K562 (cell line): ENCODE measurements at regions not wholly inside any gene's neighbourhood (a gene's known extent, or its start where the extent isn't known, plus 50 kb on each side); places are given as distances from the start of the nearest gene placed in this dataset.

Source experiments
- ATAC-seq: fragments of 200-7000 bp; cut with Tn5 transposase; 3 replicates; pipeline ENCODE4 v1.9.1; 2020; ENCODE audit warnings: moderate library complexity
- BruUV-seq: library from RNA; stranded (reverse); fragments of 400-500 nt; replicated peaks from 2 replicates; lab custom pipeline; 2021; lab: Mats Ljungman, UMichigan
- CTCF ChIA-PET: fragments of 300-600 bp; formaldehyde crosslinking; extraction: SDS; loops from one replicate; lab custom pipeline; 2021; ENCODE audit warnings: low intra/inter-chr PET ratio; lab: Yijun Ruan, JAX
- POLR2A ChIA-PET: fragments of 300-600, 350-650 bp; sonication (Branson Sonifier 250); formaldehyde crosslinking; extraction: SDS; loops from one replicate; lab custom pipeline; 2021; ENCODE audit warnings: antibody characterized with exemption, inconsistent platforms; lab: Yijun Ruan, JAX
- DNase-seq, 4 experiments: peaks; one replicate each; pipeline versions ENCODE4 v3.0.0 to v3.0.0-alpha.2; 2011 to 2018; ENCODE audit warnings: low spot score in 3 of 4, mixed read lengths in 3 of 4; ENCODE audit errors: extremely low read depth in 1 of 4
- FAIRE-seq: peaks from 2 replicates; lab custom pipeline; 2011; peaks lifted over from hg19 to GRCh38; lab: Jason Lieb, UNC
- H2AFZ ChIP-seq: 2 replicates; pipeline ENCODE4 v1.6.0; 2011; ENCODE audit warnings: low read depth, low read length, control low read depth, inconsistent platforms
- H3K27ac ChIP-seq: fragments of 200-600 bp; 3 replicates; pipeline ENCODE4 v1.8.0; 2011; ENCODE audit warnings: low read depth, mild to moderate bottlenecking, control low read depth, inconsistent platforms, low read length, moderate library complexity, mixed read lengths; ENCODE audit errors: extremely low read depth
- H3K27me3 ChIP-seq, 2 experiments: fragments of 300-600 bp in 1 of 2; 2 replicates in 1 of 2; 3 replicates in 1 of 2; pipeline versions ENCODE4 v1.6.0 to v1.8.0; 2011; ENCODE audit warnings: inconsistent platforms in 2 of 2, low read length in 2 of 2, mild to moderate bottlenecking in 1 of 2, mixed read lengths in 1 of 2, moderate library complexity in 1 of 2; ENCODE audit not compliant: control insufficient read depth in 2 of 2, insufficient read depth in 2 of 2
- H3K36me3 ChIP-seq: fragments of 300-600 bp; 3 replicates; pipeline ENCODE4 v1.8.0; 2011; ENCODE audit warnings: mild to moderate bottlenecking, low read length, inconsistent platforms; ENCODE audit not compliant: control insufficient read depth, insufficient read depth
- H3K4me1 ChIP-seq, 2 experiments: fragments of 200-600 bp in 1 of 2; replicated peaks in 1 of 2; 2 replicates in 1 of 2; 3 replicates in 1 of 2; pipeline versions ENCODE4 v1.5.1 to v1.8.0; 2011; ENCODE audit warnings: inconsistent platforms in 2 of 2, low read length in 2 of 2, mild to moderate bottlenecking in 1 of 2, mixed read lengths in 1 of 2, moderate library complexity in 1 of 2; ENCODE audit not compliant: control insufficient read depth in 2 of 2, insufficient read depth in 2 of 2
- H3K4me2 ChIP-seq: 2 replicates; pipeline ENCODE4 v1.6.1; 2011; ENCODE audit warnings: low read length, control low read depth, inconsistent platforms, mixed read lengths; ENCODE audit not compliant: insufficient read depth
- H3K4me3 ChIP-seq: fragments of 200-600 bp; sonication (generic), shearing (Covaris generic); 2 replicates; pipeline ENCODE4 v1.5.1; 2016; ENCODE audit warnings: control low read depth, inconsistent platforms
- H3K79me2 ChIP-seq: fragments of 200-600 bp; 3 replicates; pipeline ENCODE4 v1.8.0; 2011; ENCODE audit warnings: low read length, inconsistent platforms; ENCODE audit not compliant: control insufficient read depth, insufficient read depth
- H3K9ac ChIP-seq, 2 experiments: 2 replicates each; pipeline versions ENCODE4 v1.6.0 to v1.6.1; 2011; ENCODE audit warnings: low read depth in 2 of 2, low read length in 2 of 2, control low read depth in 1 of 2, inconsistent platforms in 1 of 2, mild to moderate bottlenecking in 1 of 2, mixed read lengths in 1 of 2; ENCODE audit not compliant: insufficient read depth in 1 of 2
- H3K9me1 ChIP-seq: one replicate; pipeline ENCODE4 v1.6.0; 2011; ENCODE audit warnings: inconsistent platforms, mild to moderate bottlenecking, low read length, moderate library complexity; ENCODE audit not compliant: control insufficient read depth, insufficient read depth
- H3K9me3 ChIP-seq: replicated peaks from 2 replicates; pipeline ENCODE4 v1.5.1; 2011; ENCODE audit warnings: low read depth, low read length, inconsistent platforms; ENCODE audit not compliant: control insufficient read depth, insufficient read depth
- H4K20me1 ChIP-seq: replicated peaks from 2 replicates; pipeline ENCODE4 v1.6.1; 2011; ENCODE audit warnings: low read length, inconsistent platforms, mixed read lengths; ENCODE audit not compliant: control insufficient read depth, insufficient read depth
- ARID3A ChIP-seq: IDR thresholded peaks from 2 replicates; pipeline ENCODE4 v1.6.1; 2012; ENCODE audit warnings: low read depth, low read length, improper control_type of control experiment, borderline replicate concordance
- BRCA1 ChIP-seq, 2 experiments: fragments of 450-650 bp in 1 of 2; sonication (generic) in 1 of 2; formaldehyde crosslinking in 1 of 2; IDR thresholded peaks; 2 replicates each; pipeline versions ENCODE4 v1.5.0 to v1.6.1; 2017 to 2020; ENCODE audit warnings: mild to moderate bottlenecking in 1 of 2, missing genetic modification reagents in 1 of 2
- CEBPB ChIP-seq: fragments of 450-650 bp; IDR thresholded peaks from 2 replicates; pipeline ENCODE4 v1.6.1; 2016; ENCODE audit warnings: missing genetic modification characterization, missing compliant biosample characterization
- HNRNPK ChIP-seq: fragments of 200-400 bp; formaldehyde crosslinking; IDR thresholded peaks from one replicate; pipeline ENCODE4 v1.6.1; 2018; ENCODE audit warnings: mild to moderate bottlenecking, low read depth, low read length; ENCODE audit not compliant: poor library complexity, severe bottlenecking
- SP1 ChIP-seq: sonication (generic); formaldehyde crosslinking; IDR thresholded peaks from 2 replicates; pipeline ENCODE4 v1.8.1; 2022; ENCODE audit warnings: mild to moderate bottlenecking, missing genetic modification reagents
- ZBTB9 ChIP-seq: fragments of 450-650 bp; formaldehyde crosslinking; IDR thresholded peaks from 2 replicates; pipeline ENCODE4 v1.4.0; 2020; ENCODE audit warnings: mild to moderate bottlenecking, moderate library complexity
- ZNF75A ChIP-seq: fragments of 450-650 bp; formaldehyde crosslinking; IDR thresholded peaks from 2 replicates; pipeline ENCODE4 v1.4.0; 2020; ENCODE audit warnings: mild to moderate bottlenecking
- WGBS: fragments of 100-300 bp; shearing (Covaris generic); methylation state at CpG from one replicate; pipeline ENCODE4 v1.1.6; 2016; ENCODE audit warnings: low coverage, mixed read lengths; ENCODE audit not compliant: insufficient coverage; ENCODE audit errors: missing lambda C conversion rate; 5-methylcytosine and 5-hydroxymethylcytosine counted together
- in situ Hi-C: fragments of 300-500 bp; cut with MboI; formaldehyde crosslinking; loops from 4 replicates; pipeline ENCODE4 v1.15.0; 2018; ENCODE audit warnings: inconsistent platforms, mixed read lengths
- intact Hi-C: fragments of 100-400 bp; cut with micrococcal nuclease; formaldehyde crosslinking; loops from 2 replicates; pipeline ENCODE4 v1.14.2; 2022
- TF ChIP-seq, protein P1 (sequence below): sonication (generic); formaldehyde crosslinking; IDR thresholded peaks from 2 replicates; pipeline ENCODE4 v1.8.0; 2022; ENCODE audit warnings: mild to moderate bottlenecking, missing genetic modification reagents

DNA sequence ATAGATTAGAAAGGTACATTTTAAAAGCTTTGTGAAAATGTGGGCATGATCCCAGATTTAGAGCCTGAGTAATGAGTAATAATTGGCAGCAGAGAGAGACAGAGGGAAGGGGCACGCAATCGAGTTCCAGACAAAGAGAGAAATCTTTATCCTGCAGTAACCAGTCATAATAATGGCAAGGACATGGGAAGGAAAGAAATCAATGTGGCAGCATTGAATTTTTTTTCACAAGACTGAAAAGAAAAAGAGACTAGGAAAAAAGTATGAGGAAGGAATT is 790.8 kb upstream of the SOX9 start:
- no TSS peak for BruUV-seq
- DNase-seq, result no peak
- Histone ChIP-seq H3K79me2 (no peaks in the 10 kb centered on the region; the same call in 2 of the 3 replicates), H3K9me1 (no peaks in the 10 kb centered on the region), H3K27ac (no peak overlapping the region), H4K20me1 (no peaks in the 10 kb centered on the region), H3K9me3 (no peaks in the 10 kb centered on the region), H3K4me1 (no peaks in the 10 kb centered on the region), H3K36me3 (no peaks in the 10 kb centered on the region), H3K4me3 (no peak overlapping the region), H2AFZ (no peak overlapping the region), H3K27me3 (no peaks in the 10 kb centered on the region), H3K9ac (no peak overlapping the region), H3K4me2 (no peak overlapping the region)
- in situ Hi-C loops (no loop called here), intact Hi-C loops (no loop called here)
- CTCF ChIA-PET, result no interaction called here
- TF ChIP-seq ARID3A (no peak), CEBPB (tag) (no peak), ZNF75A (CRISPR knock-in tag) (no peak)
- POLR2A ChIA-PET, result no interaction called here
- 0% methylated on average over 2 of the region's 2 CpGs for WGBS
- no peak for ATAC-seq
- FAIRE-seq, result no peak

- 0% methylated on average over 5 of the region's 5 CpGs for WGBS
- Histone ChIP-seq H4K20me1 (no peaks in the 10 kb centered on the region), H3K36me3 (no peaks in the 10 kb centered on the region), H3K4me2 (no peak overlapping the region), H3K9ac (no peak overlapping the region), H3K4me1 (no peaks in the 10 kb centered on the region), H3K4me3 (no peak overlapping the region), H3K9me1 (no peaks in the 10 kb centered on the region), H3K27ac (no peak overlapping the region), H3K79me2 (no peaks in the 10 kb centered on the region; the same call in 2 of the 3 replicates), H3K9me3 (no peaks in the 10 kb centered on the region), H3K27me3 (no peaks in the 10 kb centered on the region), H2AFZ (no peak overlapping the region)
- intact Hi-C loops (no loop called here), in situ Hi-C loops (no loop called here)
- ChIA-PET POLR2A (no interaction called here), CTCF (no interaction called here)
- DNase-seq (no peak), ATAC-seq (no peak), FAIRE-seq (no peak)
- BruUV-seq, result no TSS peak
- TF ChIP-seq, protein P1, sequence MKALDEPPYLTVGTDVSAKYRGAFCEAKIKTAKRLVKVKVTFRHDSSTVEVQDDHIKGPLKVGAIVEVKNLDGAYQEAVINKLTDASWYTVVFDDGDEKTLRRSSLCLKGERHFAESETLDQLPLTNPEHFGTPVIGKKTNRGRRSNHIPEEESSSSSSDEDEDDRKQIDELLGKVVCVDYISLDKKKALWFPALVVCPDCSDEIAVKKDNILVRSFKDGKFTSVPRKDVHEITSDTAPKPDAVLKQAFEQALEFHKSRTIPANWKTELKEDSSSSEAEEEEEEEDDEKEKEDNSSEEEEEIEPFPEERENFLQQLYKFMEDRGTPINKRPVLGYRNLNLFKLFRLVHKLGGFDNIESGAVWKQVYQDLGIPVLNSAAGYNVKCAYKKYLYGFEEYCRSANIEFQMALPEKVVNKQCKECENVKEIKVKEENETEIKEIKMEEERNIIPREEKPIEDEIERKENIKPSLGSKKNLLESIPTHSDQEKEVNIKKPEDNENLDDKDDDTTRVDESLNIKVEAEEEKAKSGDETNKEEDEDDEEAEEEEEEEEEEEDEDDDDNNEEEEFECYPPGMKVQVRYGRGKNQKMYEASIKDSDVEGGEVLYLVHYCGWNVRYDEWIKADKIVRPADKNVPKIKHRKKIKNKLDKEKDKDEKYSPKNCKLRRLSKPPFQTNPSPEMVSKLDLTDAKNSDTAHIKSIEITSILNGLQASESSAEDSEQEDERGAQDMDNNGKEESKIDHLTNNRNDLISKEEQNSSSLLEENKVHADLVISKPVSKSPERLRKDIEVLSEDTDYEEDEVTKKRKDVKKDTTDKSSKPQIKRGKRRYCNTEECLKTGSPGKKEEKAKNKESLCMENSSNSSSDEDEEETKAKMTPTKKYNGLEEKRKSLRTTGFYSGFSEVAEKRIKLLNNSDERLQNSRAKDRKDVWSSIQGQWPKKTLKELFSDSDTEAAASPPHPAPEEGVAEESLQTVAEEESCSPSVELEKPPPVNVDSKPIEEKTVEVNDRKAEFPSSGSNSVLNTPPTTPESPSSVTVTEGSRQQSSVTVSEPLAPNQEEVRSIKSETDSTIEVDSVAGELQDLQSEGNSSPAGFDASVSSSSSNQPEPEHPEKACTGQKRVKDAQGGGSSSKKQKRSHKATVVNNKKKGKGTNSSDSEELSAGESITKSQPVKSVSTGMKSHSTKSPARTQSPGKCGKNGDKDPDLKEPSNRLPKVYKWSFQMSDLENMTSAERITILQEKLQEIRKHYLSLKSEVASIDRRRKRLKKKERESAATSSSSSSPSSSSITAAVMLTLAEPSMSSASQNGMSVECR (CRISPR knock-in tag), result no peak
- no peak for TF ChIP-seq ZBTB9 (CRISPR knock-in tag)
- no peak for TF ChIP-seq BRCA1 (IDR thresholded peaks at IDR 0.05)
- no peak for TF ChIP-seq BRCA1 (CRISPR knock-in tag; IDR thresholded peaks at IDR 0.05)
- no peak for TF ChIP-seq SP1 (CRISPR knock-in tag)
- TF ChIP-seq HNRNPK, result no peak
These were observed 789.0 kb upstream of the SOX9 start for GRCh38 chr17:71331754-71332325.
